ENCODE measurements at regions not wholly inside any gene's neighbourhood (a gene's known extent, or its start where the extent isn't known, plus 50 kb on each side); places are given as distances from the start of the nearest gene placed in this dataset.

DNA sequence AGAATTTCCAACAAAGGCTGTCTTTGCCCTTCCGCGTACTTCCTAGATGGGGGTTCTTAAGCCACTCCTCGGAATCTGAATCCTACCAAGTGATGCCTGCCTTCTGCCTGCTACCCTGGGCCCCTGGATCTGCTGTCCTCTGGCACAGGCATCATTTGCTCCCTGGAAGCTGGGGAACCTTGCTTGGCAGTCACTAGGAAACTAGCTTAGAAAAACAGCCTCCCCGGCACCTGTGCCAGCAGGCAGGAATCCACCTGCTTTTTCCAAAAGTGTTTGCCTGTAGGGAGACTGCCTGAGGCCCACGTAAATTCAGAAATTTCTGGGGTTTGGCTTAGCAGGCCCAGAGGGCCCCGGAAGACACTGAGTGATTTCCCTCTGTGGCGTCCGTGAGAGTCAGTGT, 442.4 kb downstream of the TSHZ3 start:
- TF ChIP-seq JUNB (IDR thresholded peaks at IDR 0.05; ENCODE audit: unreplicated experiment) (no peak), POLR2AphosphoS5 (IDR thresholded peaks at IDR 0.05; ENCODE audit: low read depth) (no peak), CREB1 (CRISPR knock-in tag; IDR thresholded peaks at IDR 0.05; ENCODE audit: low read depth) (no peak), EZH2 (IDR thresholded peaks at IDR 0.05; ENCODE audit: low read depth, unreplicated experiment) (no peak), EZH2phosphoT487 (IDR thresholded peaks at IDR 0.05; ENCODE audit: unreplicated experiment) (no peak), ZNF114 (CRISPR knock-in tag; IDR thresholded peaks at IDR 0.05) (no peak), NANOG (IDR thresholded peaks at IDR 0.05; ENCODE audit: borderline replicate concordance) (no peak)
- TF ChIP-seq, protein P1, sequence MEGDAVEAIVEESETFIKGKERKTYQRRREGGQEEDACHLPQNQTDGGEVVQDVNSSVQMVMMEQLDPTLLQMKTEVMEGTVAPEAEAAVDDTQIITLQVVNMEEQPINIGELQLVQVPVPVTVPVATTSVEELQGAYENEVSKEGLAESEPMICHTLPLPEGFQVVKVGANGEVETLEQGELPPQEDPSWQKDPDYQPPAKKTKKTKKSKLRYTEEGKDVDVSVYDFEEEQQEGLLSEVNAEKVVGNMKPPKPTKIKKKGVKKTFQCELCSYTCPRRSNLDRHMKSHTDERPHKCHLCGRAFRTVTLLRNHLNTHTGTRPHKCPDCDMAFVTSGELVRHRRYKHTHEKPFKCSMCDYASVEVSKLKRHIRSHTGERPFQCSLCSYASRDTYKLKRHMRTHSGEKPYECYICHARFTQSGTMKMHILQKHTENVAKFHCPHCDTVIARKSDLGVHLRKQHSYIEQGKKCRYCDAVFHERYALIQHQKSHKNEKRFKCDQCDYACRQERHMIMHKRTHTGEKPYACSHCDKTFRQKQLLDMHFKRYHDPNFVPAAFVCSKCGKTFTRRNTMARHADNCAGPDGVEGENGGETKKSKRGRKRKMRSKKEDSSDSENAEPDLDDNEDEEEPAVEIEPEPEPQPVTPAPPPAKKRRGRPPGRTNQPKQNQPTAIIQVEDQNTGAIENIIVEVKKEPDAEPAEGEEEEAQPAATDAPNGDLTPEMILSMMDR (conservative IDR thresholded peaks at IDR 0.05; ENCODE audit: low read depth in 2 of 2), result no peak
- TF ChIP-seq, protein P2, sequence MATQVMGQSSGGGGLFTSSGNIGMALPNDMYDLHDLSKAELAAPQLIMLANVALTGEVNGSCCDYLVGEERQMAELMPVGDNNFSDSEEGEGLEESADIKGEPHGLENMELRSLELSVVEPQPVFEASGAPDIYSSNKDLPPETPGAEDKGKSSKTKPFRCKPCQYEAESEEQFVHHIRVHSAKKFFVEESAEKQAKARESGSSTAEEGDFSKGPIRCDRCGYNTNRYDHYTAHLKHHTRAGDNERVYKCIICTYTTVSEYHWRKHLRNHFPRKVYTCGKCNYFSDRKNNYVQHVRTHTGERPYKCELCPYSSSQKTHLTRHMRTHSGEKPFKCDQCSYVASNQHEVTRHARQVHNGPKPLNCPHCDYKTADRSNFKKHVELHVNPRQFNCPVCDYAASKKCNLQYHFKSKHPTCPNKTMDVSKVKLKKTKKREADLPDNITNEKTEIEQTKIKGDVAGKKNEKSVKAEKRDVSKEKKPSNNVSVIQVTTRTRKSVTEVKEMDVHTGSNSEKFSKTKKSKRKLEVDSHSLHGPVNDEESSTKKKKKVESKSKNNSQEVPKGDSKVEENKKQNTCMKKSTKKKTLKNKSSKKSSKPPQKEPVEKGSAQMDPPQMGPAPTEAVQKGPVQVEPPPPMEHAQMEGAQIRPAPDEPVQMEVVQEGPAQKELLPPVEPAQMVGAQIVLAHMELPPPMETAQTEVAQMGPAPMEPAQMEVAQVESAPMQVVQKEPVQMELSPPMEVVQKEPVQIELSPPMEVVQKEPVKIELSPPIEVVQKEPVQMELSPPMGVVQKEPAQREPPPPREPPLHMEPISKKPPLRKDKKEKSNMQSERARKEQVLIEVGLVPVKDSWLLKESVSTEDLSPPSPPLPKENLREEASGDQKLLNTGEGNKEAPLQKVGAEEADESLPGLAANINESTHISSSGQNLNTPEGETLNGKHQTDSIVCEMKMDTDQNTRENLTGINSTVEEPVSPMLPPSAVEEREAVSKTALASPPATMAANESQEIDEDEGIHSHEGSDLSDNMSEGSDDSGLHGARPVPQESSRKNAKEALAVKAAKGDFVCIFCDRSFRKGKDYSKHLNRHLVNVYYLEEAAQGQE (IDR thresholded peaks at IDR 0.05; ENCODE audit: unreplicated experiment), result no peak
- TF ChIP-seq, protein P3, sequence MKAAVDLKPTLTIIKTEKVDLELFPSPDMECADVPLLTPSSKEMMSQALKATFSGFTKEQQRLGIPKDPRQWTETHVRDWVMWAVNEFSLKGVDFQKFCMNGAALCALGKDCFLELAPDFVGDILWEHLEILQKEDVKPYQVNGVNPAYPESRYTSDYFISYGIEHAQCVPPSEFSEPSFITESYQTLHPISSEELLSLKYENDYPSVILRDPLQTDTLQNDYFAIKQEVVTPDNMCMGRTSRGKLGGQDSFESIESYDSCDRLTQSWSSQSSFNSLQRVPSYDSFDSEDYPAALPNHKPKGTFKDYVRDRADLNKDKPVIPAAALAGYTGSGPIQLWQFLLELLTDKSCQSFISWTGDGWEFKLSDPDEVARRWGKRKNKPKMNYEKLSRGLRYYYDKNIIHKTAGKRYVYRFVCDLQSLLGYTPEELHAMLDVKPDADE (IDR thresholded peaks at IDR 0.05), result no peak
